ENCODE measurements at regions not wholly inside any gene's neighbourhood (a gene's known extent, or its start where the extent isn't known, plus 50 kb on each side); places are given as distances from the start of the nearest gene placed in this dataset.

GRCh38 chr10:42149722-42150427, 488.5 kb downstream of the ZNF33B start:
- no peak for TF ChIP-seq CTCF (IDR thresholded peaks at IDR 0.05; ENCODE audit: extremely low read depth in 1 of 2, insufficient read depth in 1 of 2, low read depth in 1 of 2, low read length in 2 of 2)
- TF ChIP-seq POLR2A (IDR thresholded peaks at IDR 0.05; ENCODE audit: low read depth, low read length), result no peak
- TF ChIP-seq JUN (IDR thresholded peaks at IDR 0.05; ENCODE audit: borderline replicate concordance, insufficient read depth, insufficient read length, low read depth), result no peak
- TF ChIP-seq MYC (IDR thresholded peaks at IDR 0.05; ENCODE audit: low read depth, low read length), result no peak
- no peak for TF ChIP-seq EZH2 (IDR thresholded peaks at IDR 0.05; ENCODE audit: borderline replicate concordance, low read depth, low read length, severe bottlenecking)
